ENCODE measurements at regions not wholly inside any gene's neighbourhood (a gene's known extent, or its start where the extent isn't known, plus 50 kb on each side); places are given as distances from the start of the nearest gene placed in this dataset.

DNA sequence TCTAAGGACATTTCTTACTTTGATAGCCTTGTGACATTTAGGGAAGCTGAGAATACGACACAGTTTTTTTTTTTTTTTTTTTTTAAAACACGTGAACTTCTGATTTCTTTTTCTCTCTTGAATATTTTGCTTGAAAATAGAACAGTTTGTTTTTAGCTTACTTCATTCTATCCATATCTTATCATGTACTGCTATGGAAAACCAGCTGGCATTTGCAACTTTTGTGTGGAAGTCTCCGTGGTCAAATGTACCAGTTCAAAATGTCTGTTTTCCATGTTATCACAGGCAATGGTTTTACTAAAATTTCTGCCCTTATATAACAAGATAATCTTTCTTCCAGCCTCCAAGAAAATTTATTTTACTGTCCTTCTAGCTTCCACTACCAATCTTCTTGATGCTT lies 821.6 kb downstream of the DNAJB9 start:
- Histone ChIP-seq H3K9ac (ENCODE audit: low read depth in 1 of 2, low read length in 2 of 2) (no peak overlapping the region), H3K27me3 (ENCODE audit: control insufficient read depth in 4 of 4, insufficient read depth in 4 of 4, low read length in 3 of 4) (no peaks in the 10 kb centered on the region), H3K27ac (ENCODE audit: low read depth in 1 of 2, low read length in 2 of 2) (no peak overlapping the region), H3K9me3 (ENCODE audit: control insufficient read depth in 4 of 4, low read length in 3 of 4) (no peaks in the 10 kb centered on the region), H3K4me3 (ENCODE audit: low read depth in 1 of 3, low read length in 3 of 3) (no peak overlapping the region), H3K36me3 (ENCODE audit: control insufficient read depth in 4 of 4, insufficient read depth in 3 of 4, low read depth in 1 of 4, low read length in 3 of 4) (no peaks in the 10 kb centered on the region), H3K4me1 (ENCODE audit: control insufficient read depth in 4 of 4, insufficient read depth in 4 of 4, low read length in 3 of 4) (no peaks in the 10 kb centered on the region)
- DNase-seq (ENCODE audit: low spot score), result no peak
- WGBS, result 79% methylated on average over 3 of the region's 3 CpGs
- TF ChIP-seq RAD21 (IDR thresholded peaks at IDR 0.05), result no peak
- TF ChIP-seq FOXA2 (IDR thresholded peaks at IDR 0.05), result no peak
- TF ChIP-seq, protein P1, sequence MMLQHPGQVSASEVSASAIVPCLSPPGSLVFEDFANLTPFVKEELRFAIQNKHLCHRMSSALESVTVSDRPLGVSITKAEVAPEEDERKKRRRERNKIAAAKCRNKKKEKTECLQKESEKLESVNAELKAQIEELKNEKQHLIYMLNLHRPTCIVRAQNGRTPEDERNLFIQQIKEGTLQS (IDR thresholded peaks at IDR 0.05), result no peak

DNA sequence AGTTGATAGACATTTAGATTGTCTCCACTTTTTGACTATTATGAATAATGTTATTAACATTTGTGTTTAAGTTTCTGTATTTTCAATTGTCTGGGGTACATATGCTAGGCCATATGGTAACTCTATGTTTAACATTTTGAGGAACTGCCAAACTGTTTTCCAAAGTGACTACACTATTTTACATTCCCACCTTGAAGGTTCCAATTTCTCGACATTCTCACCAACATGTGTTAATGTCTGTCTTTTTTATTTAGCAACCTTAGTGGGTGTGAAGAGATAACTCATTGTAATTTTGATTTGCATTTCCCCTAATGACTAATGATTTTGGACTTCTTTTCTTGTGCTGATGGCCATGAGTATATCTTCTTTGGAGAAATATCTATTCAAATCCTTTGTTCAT lies 832.4 kb downstream of the DNAJB9 start:
- no peak for TF ChIP-seq HNF4G (IDR thresholded peaks at IDR 0.05)
- no peak for TF ChIP-seq JUND (IDR thresholded peaks at IDR 0.05)
- Histone ChIP-seq H3K27me3 (ENCODE audit: control insufficient read depth in 4 of 4, insufficient read depth in 4 of 4, low read length in 3 of 4) (no peaks in the 10 kb centered on the region), H3K36me3 (ENCODE audit: control insufficient read depth in 4 of 4, insufficient read depth in 3 of 4, low read depth in 1 of 4, low read length in 3 of 4) (no peaks in the 10 kb centered on the region), H3K4me3 (ENCODE audit: low read depth in 1 of 3, low read length in 3 of 3) (no peak overlapping the region), H3K4me1 (ENCODE audit: control insufficient read depth in 4 of 4, insufficient read depth in 4 of 4, low read length in 3 of 4) (no peaks in the 10 kb centered on the region), H3K9ac (ENCODE audit: low read depth in 1 of 2, low read length in 2 of 2) (no peak overlapping the region), H3K27ac (ENCODE audit: low read depth in 1 of 2, low read length in 2 of 2) (no peak overlapping the region), H3K9me3 (ENCODE audit: control insufficient read depth in 4 of 4, low read length in 3 of 4) (peaks cover 0 to 4% (median 0%) of the 10 kb centered on the region in 4 donors)
- 87% methylated on average over 1 of the region's 1 CpG for WGBS
- no peak for DNase-seq (ENCODE audit: low spot score)

DNA sequence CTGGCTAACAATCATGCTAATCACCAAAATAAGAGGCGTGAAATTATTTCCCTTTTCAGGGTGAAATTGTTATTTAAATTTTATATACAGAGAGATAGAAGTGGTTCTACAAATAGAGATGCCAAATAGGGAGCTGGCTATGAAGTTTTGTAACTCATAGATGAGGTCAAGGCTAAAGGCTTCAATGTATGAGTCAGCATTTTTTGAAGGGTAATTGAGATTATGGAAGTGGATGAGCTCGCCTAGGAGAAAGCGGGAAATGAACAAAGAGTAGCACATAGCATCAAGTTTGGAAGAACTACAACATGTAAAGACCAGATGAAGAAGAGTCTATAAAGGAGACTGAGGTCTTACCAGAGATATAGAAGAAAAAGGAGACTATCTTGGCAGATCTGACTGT lies 838.1 kb downstream of the DNAJB9 start:
- no peak for DNase-seq (ENCODE audit: low spot score)
- TF ChIP-seq FOXA1 (IDR thresholded peaks at IDR 0.05), result no peak
- TF ChIP-seq GABPA (IDR thresholded peaks at IDR 0.05 in 1 of 2, conservative IDR thresholded peaks at IDR 0.05 in 1 of 2), result no peak
- TF ChIP-seq, protein P1 (IDR thresholded peaks at IDR 0.05), result no peak
- TF ChIP-seq, protein P2, sequence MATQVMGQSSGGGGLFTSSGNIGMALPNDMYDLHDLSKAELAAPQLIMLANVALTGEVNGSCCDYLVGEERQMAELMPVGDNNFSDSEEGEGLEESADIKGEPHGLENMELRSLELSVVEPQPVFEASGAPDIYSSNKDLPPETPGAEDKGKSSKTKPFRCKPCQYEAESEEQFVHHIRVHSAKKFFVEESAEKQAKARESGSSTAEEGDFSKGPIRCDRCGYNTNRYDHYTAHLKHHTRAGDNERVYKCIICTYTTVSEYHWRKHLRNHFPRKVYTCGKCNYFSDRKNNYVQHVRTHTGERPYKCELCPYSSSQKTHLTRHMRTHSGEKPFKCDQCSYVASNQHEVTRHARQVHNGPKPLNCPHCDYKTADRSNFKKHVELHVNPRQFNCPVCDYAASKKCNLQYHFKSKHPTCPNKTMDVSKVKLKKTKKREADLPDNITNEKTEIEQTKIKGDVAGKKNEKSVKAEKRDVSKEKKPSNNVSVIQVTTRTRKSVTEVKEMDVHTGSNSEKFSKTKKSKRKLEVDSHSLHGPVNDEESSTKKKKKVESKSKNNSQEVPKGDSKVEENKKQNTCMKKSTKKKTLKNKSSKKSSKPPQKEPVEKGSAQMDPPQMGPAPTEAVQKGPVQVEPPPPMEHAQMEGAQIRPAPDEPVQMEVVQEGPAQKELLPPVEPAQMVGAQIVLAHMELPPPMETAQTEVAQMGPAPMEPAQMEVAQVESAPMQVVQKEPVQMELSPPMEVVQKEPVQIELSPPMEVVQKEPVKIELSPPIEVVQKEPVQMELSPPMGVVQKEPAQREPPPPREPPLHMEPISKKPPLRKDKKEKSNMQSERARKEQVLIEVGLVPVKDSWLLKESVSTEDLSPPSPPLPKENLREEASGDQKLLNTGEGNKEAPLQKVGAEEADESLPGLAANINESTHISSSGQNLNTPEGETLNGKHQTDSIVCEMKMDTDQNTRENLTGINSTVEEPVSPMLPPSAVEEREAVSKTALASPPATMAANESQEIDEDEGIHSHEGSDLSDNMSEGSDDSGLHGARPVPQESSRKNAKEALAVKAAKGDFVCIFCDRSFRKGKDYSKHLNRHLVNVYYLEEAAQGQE (IDR thresholded peaks at IDR 0.05), result no peak
- TF ChIP-seq YY1 (IDR thresholded peaks at IDR 0.05), result no peak
- TF ChIP-seq JUND (IDR thresholded peaks at IDR 0.05), result no peak
- TF ChIP-seq, protein P3, sequence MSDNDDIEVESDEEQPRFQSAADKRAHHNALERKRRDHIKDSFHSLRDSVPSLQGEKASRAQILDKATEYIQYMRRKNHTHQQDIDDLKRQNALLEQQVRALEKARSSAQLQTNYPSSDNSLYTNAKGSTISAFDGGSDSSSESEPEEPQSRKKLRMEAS (IDR thresholded peaks at IDR 0.05), result no peak
- TF ChIP-seq, protein P4, sequence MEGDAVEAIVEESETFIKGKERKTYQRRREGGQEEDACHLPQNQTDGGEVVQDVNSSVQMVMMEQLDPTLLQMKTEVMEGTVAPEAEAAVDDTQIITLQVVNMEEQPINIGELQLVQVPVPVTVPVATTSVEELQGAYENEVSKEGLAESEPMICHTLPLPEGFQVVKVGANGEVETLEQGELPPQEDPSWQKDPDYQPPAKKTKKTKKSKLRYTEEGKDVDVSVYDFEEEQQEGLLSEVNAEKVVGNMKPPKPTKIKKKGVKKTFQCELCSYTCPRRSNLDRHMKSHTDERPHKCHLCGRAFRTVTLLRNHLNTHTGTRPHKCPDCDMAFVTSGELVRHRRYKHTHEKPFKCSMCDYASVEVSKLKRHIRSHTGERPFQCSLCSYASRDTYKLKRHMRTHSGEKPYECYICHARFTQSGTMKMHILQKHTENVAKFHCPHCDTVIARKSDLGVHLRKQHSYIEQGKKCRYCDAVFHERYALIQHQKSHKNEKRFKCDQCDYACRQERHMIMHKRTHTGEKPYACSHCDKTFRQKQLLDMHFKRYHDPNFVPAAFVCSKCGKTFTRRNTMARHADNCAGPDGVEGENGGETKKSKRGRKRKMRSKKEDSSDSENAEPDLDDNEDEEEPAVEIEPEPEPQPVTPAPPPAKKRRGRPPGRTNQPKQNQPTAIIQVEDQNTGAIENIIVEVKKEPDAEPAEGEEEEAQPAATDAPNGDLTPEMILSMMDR (IDR thresholded peaks at IDR 0.05; ENCODE audit: low read depth, low read length, missing input control), result no peak
- no peak for TF ChIP-seq NR2F2 (IDR thresholded peaks at IDR 0.05)
- TF ChIP-seq FOXA2 (IDR thresholded peaks at IDR 0.05), result no peak
- no peak for TF ChIP-seq RXRA (IDR thresholded peaks at IDR 0.05)
- no peak for TF ChIP-seq SP1 (IDR thresholded peaks at IDR 0.05)
- no peak for TF ChIP-seq EGR1 (IDR thresholded peaks at IDR 0.05; ENCODE audit: low read depth in 2 of 2)
- TF ChIP-seq RAD21 (IDR thresholded peaks at IDR 0.05), result no peak
- H3K9ac ChIP-seq (ENCODE audit: low read depth in 1 of 2, low read length in 2 of 2), result no peak overlapping the region
- whole genome bisulfite sequencing, result 85% methylated on average over 3 of the region's 3 CpGs
- no peak overlapping the region for H3K27ac ChIP-seq (ENCODE audit: low read depth in 1 of 2, low read length in 2 of 2)
- H3K27me3 ChIP-seq (ENCODE audit: control insufficient read depth in 4 of 4, insufficient read depth in 4 of 4, low read length in 3 of 4), result no peaks in the 10 kb centered on the region
- H3K4me3 ChIP-seq (ENCODE audit: low read depth in 1 of 3, low read length in 3 of 3), result no peak overlapping the region
- H3K4me1 ChIP-seq (ENCODE audit: control insufficient read depth in 4 of 4, insufficient read depth in 4 of 4, low read length in 3 of 4), result no peaks in the 10 kb centered on the region
- H3K9me3 ChIP-seq (ENCODE audit: control insufficient read depth in 4 of 4, low read length in 3 of 4), result no peaks in the 10 kb centered on the region
- H3K36me3 ChIP-seq (ENCODE audit: control insufficient read depth in 4 of 4, insufficient read depth in 3 of 4, low read depth in 1 of 4, low read length in 3 of 4), result no peaks in the 10 kb centered on the region

Data from liver (tissue), 8 donors.